Panc1 (cell line): ENCODE measurements at regions not wholly inside any gene's neighbourhood (a gene's known extent, or its start where the extent isn't known, plus 50 kb on each side); places are given as distances from the start of the nearest gene placed in this dataset.

Experiments used
- ATAC-seq: fragments of 200-7000 bp; cut with Tn5 transposase; 2 replicates; pipeline ENCODE4 v1.9.1; 2020; ENCODE audit warnings: mild to moderate bottlenecking, moderate library complexity
- BruUV-seq: library from RNA; stranded (reverse); fragments of 400-500 nt; replicated peaks from 2 replicates; lab custom pipeline; 2021; lab: Mats Ljungman, UMichigan
- CTCF ChIA-PET: fragments of 300-600 bp; sonication (Branson Sonifier 250); formaldehyde crosslinking; loops from one replicate; lab custom pipeline; 2022; ENCODE audit warnings: antibody characterized with exemption; lab: Charles Lee
- POLR2A ChIA-PET: fragments of 300-600 bp; sonication (Branson Sonifier 250); formaldehyde crosslinking; loops from one replicate; lab custom pipeline; 2022; ENCODE audit warnings: antibody characterized with exemption; lab: Charles Lee
- DNase-seq: peaks from one replicate; pipeline ENCODE4 v3.0.0-alpha.2; 2010; ENCODE audit warnings: low read depth, low spot score
- H3K27ac ChIP-seq: 2 replicates; pipeline ENCODE4 v1.5.1; 2011; ENCODE audit warnings: mild to moderate bottlenecking, low read length, inconsistent platforms
- H3K27me3 ChIP-seq: fragments of 200-500 bp; sonication (Bioruptor generic); 2 replicates; pipeline ENCODE4 v1.6.0; 2014; ENCODE audit warnings: low read length, inconsistent platforms; ENCODE audit not compliant: control insufficient read depth, insufficient read depth
- H3K36me3 ChIP-seq: fragments of 200-500 bp; sonication (Bioruptor generic); 2 replicates; pipeline ENCODE4 v1.5.1; 2014; ENCODE audit warnings: inconsistent platforms, mild to moderate bottlenecking, low read length, moderate library complexity; ENCODE audit not compliant: control insufficient read depth, insufficient read depth
- H3K4me1 ChIP-seq: 2 replicates; pipeline ENCODE4 v1.5.1; 2011; ENCODE audit warnings: inconsistent platforms, mild to moderate bottlenecking, low read length, moderate library complexity; ENCODE audit not compliant: control insufficient read depth, insufficient read depth
- H3K4me3 ChIP-seq, 2 experiments: 2 replicates each; pipeline ENCODE4 v1.5.1; 2011 to 2012; ENCODE audit warnings: low read depth in 2 of 2, low read length in 2 of 2, mild to moderate bottlenecking in 2 of 2, inconsistent platforms in 1 of 2, moderate library complexity in 1 of 2
- H3K9me3 ChIP-seq: fragments of 200-500 bp; sonication (Bioruptor generic); 2 replicates; pipeline ENCODE4 v1.5.1; 2014; ENCODE audit warnings: low read depth, mild to moderate bottlenecking, inconsistent platforms, low read length, moderate library complexity; ENCODE audit not compliant: control insufficient read depth, insufficient read depth
- POLR2AphosphoS5 ChIP-seq: IDR thresholded peaks from 2 replicates; pipeline ENCODE4 v1.6.1; 2012; ENCODE audit warnings: mild to moderate bottlenecking, low read depth, low read length, moderate library complexity
- REST ChIP-seq, 2 experiments: IDR thresholded peaks; 2 replicates each; pipeline ENCODE4 v1.6.1; 2011 to 2012; ENCODE audit warnings: low read depth in 2 of 2, control low read depth in 1 of 2, low read length in 1 of 2, mild to moderate bottlenecking in 1 of 2, moderate library complexity in 1 of 2; ENCODE audit not compliant: insufficient read depth in 1 of 2
- SIN3A ChIP-seq: IDR thresholded peaks from 2 replicates; pipeline ENCODE4 v1.6.1; 2012; ENCODE audit warnings: low read depth, mild to moderate bottlenecking, low read length, moderate library complexity, borderline replicate concordance; ENCODE audit not compliant: insufficient read depth
- TCF7L2 ChIP-seq: IDR thresholded peaks from 2 replicates; pipeline ENCODE4 v1.6.1; 2011; ENCODE audit warnings: mild to moderate bottlenecking, low read depth, low read length, inconsistent platforms
- in situ Hi-C: cut with HindIII; loops from 2 replicates; pipeline ENCODE4 v1.10.0; 2016; ENCODE audit warnings: low sequenced_read_pairs, low pct_unique_long_range_greater_than_20kb
- intact Hi-C: fragments of 100-400 bp; cut with micrococcal nuclease; formaldehyde crosslinking; loops from one replicate; pipeline ENCODE4 v1.10.0; 2022; ENCODE audit not compliant: unreplicated experiment
- TF ChIP-seq, protein P1 (sequence below): fragments of 450-650 bp; IDR thresholded peaks from 2 replicates; pipeline ENCODE4 v1.5.1; 2017; ENCODE audit warnings: mild to moderate bottlenecking

DNA sequence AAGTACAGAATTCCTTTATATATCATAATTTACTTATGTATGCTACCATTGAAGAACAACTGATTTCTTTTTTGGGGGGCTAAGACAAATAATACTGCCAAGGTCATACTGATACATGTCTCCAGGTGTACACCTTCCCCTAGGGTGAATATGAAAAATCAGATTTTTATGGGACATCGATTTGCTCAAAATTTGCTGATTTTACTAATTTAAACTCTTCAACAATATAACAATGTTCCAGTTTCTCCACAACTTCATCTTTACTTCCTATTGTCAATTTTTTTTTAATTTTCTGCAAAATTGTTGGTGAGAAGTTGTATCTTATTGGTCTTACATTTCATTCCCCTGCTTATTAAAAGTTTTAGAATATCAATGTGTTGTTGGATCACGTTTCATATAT, 495.4 kb upstream of the MANEA start:
- H3K4me3 ChIP-seq: no peak overlapping the region
- CTCF ChIA-PET: no interaction called here
- intact Hi-C loops: no loop called here

GRCh38 chr6:95083506-95083905, 493.8 kb upstream of the MANEA start:
- in situ Hi-C loops: no loop called here
- TF ChIP-seq REST (IDR thresholded peaks at IDR 0.05; ENCODE audit: insufficient read depth in 1 of 2, low read depth in 2 of 2, low read length in 1 of 2): no peak
- no peak for TF ChIP-seq TCF7L2
- no peak for TF ChIP-seq POLR2AphosphoS5
- no peak for TF ChIP-seq SIN3A
- TF ChIP-seq, protein P1, sequence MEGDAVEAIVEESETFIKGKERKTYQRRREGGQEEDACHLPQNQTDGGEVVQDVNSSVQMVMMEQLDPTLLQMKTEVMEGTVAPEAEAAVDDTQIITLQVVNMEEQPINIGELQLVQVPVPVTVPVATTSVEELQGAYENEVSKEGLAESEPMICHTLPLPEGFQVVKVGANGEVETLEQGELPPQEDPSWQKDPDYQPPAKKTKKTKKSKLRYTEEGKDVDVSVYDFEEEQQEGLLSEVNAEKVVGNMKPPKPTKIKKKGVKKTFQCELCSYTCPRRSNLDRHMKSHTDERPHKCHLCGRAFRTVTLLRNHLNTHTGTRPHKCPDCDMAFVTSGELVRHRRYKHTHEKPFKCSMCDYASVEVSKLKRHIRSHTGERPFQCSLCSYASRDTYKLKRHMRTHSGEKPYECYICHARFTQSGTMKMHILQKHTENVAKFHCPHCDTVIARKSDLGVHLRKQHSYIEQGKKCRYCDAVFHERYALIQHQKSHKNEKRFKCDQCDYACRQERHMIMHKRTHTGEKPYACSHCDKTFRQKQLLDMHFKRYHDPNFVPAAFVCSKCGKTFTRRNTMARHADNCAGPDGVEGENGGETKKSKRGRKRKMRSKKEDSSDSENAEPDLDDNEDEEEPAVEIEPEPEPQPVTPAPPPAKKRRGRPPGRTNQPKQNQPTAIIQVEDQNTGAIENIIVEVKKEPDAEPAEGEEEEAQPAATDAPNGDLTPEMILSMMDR: no peak
- Histone ChIP-seq H3K36me3 (no peaks in the 10 kb centered on the region), H3K9me3 (no peaks in the 10 kb centered on the region), H3K4me1 (peaks cover 6% of the 10 kb centered on the region), H3K4me3 (no peak overlapping the region), H3K27ac (no peak overlapping the region), H3K27me3 (no peaks in the 10 kb centered on the region)
- POLR2A ChIA-PET: no interaction called here
- no TSS peak for BruUV-seq
- DNase-seq (no peak), ATAC-seq (no peak)
- intact Hi-C loops: no loop called here
- CTCF ChIA-PET: no interaction called here

More for the DNA sequence above, 495.4 kb upstream of the MANEA start:
- no peak for DNase-seq
- no peak for ATAC-seq
- Histone ChIP-seq H3K9me3 (no peaks in the 10 kb centered on the region), H3K4me1 (no peaks in the 10 kb centered on the region), H3K36me3 (no peaks in the 10 kb centered on the region), H3K27ac (no peak overlapping the region), H3K27me3 (no peaks in the 10 kb centered on the region)
- BruUV-seq: no TSS peak
- in situ Hi-C loops: no loop called here
- POLR2A ChIA-PET: no interaction called here
- TF ChIP-seq POLR2AphosphoS5 (no peak), TCF7L2 (no peak), SIN3A (no peak), REST (IDR thresholded peaks at IDR 0.05; ENCODE audit: insufficient read depth in 1 of 2, low read depth in 2 of 2, low read length in 1 of 2) (no peak)
- TF ChIP-seq, protein P1: no peak
